NOMO-1 treated with dmso at 0.1 percent for 144 hours (cell line): ENCODE measurements at regions not wholly inside any gene's neighbourhood (a gene's known extent, or its start where the extent isn't known, plus 50 kb on each side); places are given as distances from the start of the nearest gene placed in this dataset.
"Not testable (repeated sequence)": the region's sequence is repeated elsewhere in the genome, so short reads cannot be mapped to it uniquely, and the experiment has no call there.

ENCODE experiments used
- DNase-seq: peaks from one replicate; lab custom pipeline; 2025; ENCODE audit not compliant: unreplicated experiment; lab: John Stamatoyannopoulos, UW

- no peak for DNase-seq
Measured at GRCh38 chr7:115227473-115228235, 305.8 kb downstream of the MDFIC start.

- no peak for DNase-seq
Measured at GRCh38 chr7:115226410-115226809, 304.5 kb downstream of the MDFIC start.

- no peak for DNase-seq
Measured at GRCh38 chr7:115224922-115225321, 303.0 kb downstream of the MDFIC start.

GRCh38 chr7:115223959-115224358 lies 302.1 kb downstream of the MDFIC start:
- no peak for DNase-seq

GRCh38 chr7:115221456-115221855 lies 299.6 kb downstream of the MDFIC start:
- DNase-seq: no peak

GRCh38 chr7:115218076-115218475 lies 296.2 kb downstream of the MDFIC start:
- DNase-seq: no peak

- DNase-seq: no peak
Measured at GRCh38 chr7:115217373-115217772, 295.5 kb downstream of the MDFIC start.

- DNase-seq: no peak
Measured at GRCh38 chr7:115216652-115217051, 294.8 kb downstream of the MDFIC start.

- no peak for DNase-seq
Measured at GRCh38 chr7:115211171-115211570, 289.3 kb downstream of the MDFIC start.

GRCh38 chr7:115210552-115210951 lies 288.7 kb downstream of the MDFIC start:
- DNase-seq: no peak

GRCh38 chr7:115208710-115209560 lies 287.0 kb downstream of the MDFIC start:
- DNase-seq: no peak

GRCh38 chr7:115206374-115206773 lies 284.5 kb downstream of the MDFIC start:
- DNase-seq: not testable (repeated sequence)

- DNase-seq: no peak
Measured at GRCh38 chr7:115198143-115198542, 276.2 kb downstream of the MDFIC start.

- no peak for DNase-seq
Measured at GRCh38 chr7:115195208-115195607, 273.3 kb downstream of the MDFIC start.

- no peak for DNase-seq
Measured at GRCh38 chr7:115191526-115191925, 269.6 kb downstream of the MDFIC start.

GRCh38 chr7:115183431-115184057 lies 261.6 kb downstream of the MDFIC start:
- DNase-seq: no peak

GRCh38 chr7:115178835-115179234 lies 256.9 kb downstream of the MDFIC start:
- DNase-seq: no peak

- DNase-seq: no peak
Measured at GRCh38 chr7:115177823-115178222, 255.9 kb downstream of the MDFIC start.

- DNase-seq: no peak
Measured at GRCh38 chr7:115177103-115177502, 255.2 kb downstream of the MDFIC start.

- DNase-seq: not testable (repeated sequence)
Measured at GRCh38 chr7:115172397-115172796, 250.5 kb downstream of the MDFIC start.

- no peak for DNase-seq
Measured at GRCh38 chr7:115153769-115154477, 232.0 kb downstream of the MDFIC start.
